Uterus (tissue), 3 donors: ENCODE measurements at regions not wholly inside any gene's neighbourhood (a gene's known extent, or its start where the extent isn't known, plus 50 kb on each side); places are given as distances from the start of the nearest gene placed in this dataset.
"Not testable (repeated sequence)": the region's sequence is repeated elsewhere in the genome, so short reads cannot be mapped to it uniquely, and the experiment has no call there.

Experiments
- DNase-seq, 2 donors: peaks; one replicate each; pipeline ENCODE4 v3.0.0-alpha.2; 2019 to 2020
- H3K27ac ChIP-seq, 2 donors: fragments of 200-600 bp; sonication (generic); 1 replicate in 1 of 2; 2 replicates in 1 of 2; pipeline ENCODE4 v1.5.1; 2016 to 2018
- H3K27me3 ChIP-seq, 2 donors: fragments of 200-600 bp; sonication (generic); one replicate each; pipeline ENCODE4 v1.5.1; 2018 to 2019; ENCODE audit warnings: control low read depth in 1 of 2
- H3K36me3 ChIP-seq, 2 donors: fragments of 200-600 bp; sonication (generic); one replicate each; pipeline ENCODE4 v1.5.1; 2019; ENCODE audit warnings: control low read depth in 1 of 2
- H3K4me1 ChIP-seq, 2 donors: fragments of 200-600 bp; sonication (generic); one replicate each; pipeline ENCODE4 v1.5.1; 2018 to 2019; ENCODE audit warnings: control low read depth in 1 of 2
- H3K4me3 ChIP-seq, 2 donors: fragments of 200-600 bp; sonication (generic); 1 replicate in 1 of 2; 2 replicates in 1 of 2; pipeline ENCODE4 v1.5.1; 2018 to 2019; ENCODE audit warnings: mild to moderate bottlenecking in 1 of 2
- H3K9me3 ChIP-seq, 2 donors: fragments of 200-600 bp; sonication (generic); one replicate each; pipeline ENCODE4 v1.5.1; 2019; ENCODE audit warnings: control low read depth in 1 of 2
- POLR2A ChIP-seq, 2 donors: fragments of 450-650 bp; IDR thresholded peaks; one replicate each; pipeline ENCODE4 v1.6.1; 2016; ENCODE audit warnings: antibody characterized with exemption in 2 of 2, mild to moderate bottlenecking in 1 of 2, moderate library complexity in 1 of 2
- intact Hi-C: fragments of 100-400 bp; cut with DNase I; formaldehyde crosslinking; loops from one replicate; pipeline ENCODE4 v1.15.1; 2023; ENCODE audit warnings: low total_unique reads
- TF ChIP-seq, protein P1 (sequence below), 4 experiments: fragments of 200-600 bp in 2 of 4; fragments of 450-650 bp in 2 of 4; sonication (generic) in 2 of 4; IDR thresholded peaks; one replicate each; pipeline ENCODE4 v1.5.1; 2016 to 2019; ENCODE audit warnings: antibody characterized with exemption in 4 of 4, mild to moderate bottlenecking in 2 of 4, moderate library complexity in 1 of 4
- donor health status: DM: yes; HTN: yes; CAD: no.

DNA sequence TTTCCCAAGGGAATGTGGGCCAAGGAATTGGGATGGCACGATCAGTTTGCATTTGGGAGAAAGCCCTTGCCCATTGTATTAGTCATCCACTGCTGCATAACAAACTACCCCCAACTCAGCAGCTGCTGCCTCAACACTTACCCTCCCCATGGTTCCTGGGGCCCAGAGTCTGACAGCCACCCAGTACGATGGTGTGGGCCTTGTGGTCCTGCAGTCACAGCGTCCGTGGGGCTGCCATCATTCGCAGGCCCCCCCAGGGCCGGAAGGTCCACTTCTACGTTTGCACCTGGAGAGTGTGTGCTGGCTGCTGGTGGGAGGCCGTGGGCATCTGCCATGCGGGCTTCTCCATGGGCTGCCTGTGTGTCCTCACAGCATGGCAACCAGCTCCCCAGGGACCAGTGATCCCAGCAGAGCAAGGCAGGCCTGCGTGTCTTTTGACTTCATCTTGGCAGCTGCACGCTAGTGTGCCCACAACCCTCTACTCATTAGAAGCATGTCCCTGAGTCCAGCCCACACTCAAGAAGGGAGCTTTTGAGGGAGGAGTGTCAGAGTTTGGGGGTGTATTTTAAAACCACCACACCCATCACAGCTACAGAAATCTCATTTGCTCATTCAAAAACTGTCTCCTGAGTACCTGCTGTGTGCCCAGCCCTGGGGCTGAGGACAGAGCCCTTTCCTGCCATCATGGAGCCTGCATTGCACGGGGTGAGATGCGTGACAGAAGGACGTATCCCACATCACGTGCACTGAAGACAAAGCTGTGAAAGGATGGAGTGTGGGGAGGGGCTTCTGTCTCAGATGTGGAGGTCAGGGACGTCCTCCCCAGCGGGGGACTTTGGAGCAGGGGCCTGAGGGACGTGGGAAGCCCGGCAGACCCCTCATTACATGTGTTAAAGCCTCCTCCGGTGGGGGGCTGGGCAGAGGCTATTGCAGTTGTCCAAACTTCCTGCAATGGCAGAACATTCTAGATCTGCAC is 185.0 kb upstream of the ZNF469 start:
- Histone ChIP-seq H3K9me3 (no peaks in the 10 kb centered on the region), H3K27me3 (no peaks in the 10 kb centered on the region), H3K27ac (no peak overlapping the region), H3K4me3 (no peak overlapping the region), H3K4me1 (no peaks in the 10 kb centered on the region), H3K36me3 (no peaks in the 10 kb centered on the region)
- DNase-seq, result no peak
- intact Hi-C loops, result loop anchor here (10.0 kb wide), 1 partner anchor 237 kb away; no protein-coding TSS in a partner anchor
- TF ChIP-seq, protein P1, sequence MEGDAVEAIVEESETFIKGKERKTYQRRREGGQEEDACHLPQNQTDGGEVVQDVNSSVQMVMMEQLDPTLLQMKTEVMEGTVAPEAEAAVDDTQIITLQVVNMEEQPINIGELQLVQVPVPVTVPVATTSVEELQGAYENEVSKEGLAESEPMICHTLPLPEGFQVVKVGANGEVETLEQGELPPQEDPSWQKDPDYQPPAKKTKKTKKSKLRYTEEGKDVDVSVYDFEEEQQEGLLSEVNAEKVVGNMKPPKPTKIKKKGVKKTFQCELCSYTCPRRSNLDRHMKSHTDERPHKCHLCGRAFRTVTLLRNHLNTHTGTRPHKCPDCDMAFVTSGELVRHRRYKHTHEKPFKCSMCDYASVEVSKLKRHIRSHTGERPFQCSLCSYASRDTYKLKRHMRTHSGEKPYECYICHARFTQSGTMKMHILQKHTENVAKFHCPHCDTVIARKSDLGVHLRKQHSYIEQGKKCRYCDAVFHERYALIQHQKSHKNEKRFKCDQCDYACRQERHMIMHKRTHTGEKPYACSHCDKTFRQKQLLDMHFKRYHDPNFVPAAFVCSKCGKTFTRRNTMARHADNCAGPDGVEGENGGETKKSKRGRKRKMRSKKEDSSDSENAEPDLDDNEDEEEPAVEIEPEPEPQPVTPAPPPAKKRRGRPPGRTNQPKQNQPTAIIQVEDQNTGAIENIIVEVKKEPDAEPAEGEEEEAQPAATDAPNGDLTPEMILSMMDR (IDR thresholded peaks at IDR 0.05), result no peak
- TF ChIP-seq POLR2A (IDR thresholded peaks at IDR 0.05), result no peak

DNA sequence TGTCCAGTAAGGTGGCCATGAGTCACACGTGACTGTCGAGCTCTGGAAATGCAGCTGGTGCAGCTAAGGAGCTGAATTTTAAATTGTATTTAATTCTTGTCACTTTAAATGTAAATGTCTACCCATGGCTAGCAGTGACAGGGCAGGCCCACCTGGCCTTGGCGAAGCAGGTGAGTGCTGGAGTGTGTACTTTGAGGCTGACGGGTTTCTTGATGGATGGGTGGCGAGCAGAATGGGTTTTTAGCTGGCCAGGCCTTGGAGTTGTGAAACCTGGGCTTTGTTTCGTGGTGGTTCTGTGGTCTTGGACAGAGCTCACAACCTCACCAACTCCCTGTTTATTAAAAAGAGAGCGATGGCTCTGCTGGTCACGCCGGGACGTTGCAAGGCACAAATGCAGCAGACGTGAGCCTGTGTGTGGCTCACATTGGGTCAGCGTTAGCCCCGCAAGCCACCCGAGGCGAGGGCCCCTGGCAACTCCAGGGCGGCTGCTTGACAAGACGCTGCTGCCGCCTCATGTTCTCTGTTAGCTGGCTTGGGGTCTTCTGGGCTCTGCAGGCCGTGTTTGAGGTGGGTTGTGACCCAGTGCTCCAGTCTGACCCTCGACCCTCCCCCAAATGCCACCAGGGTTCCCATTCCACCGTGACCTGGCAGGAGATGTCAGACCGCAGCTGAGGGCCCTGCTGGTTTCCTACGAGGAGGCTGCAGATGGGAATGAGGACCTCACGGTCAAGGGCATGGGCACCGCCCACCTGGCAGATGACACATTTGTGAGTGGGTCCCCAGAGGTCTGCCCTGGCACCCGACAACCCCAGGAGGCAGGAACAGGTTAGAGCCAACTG is 184.1 kb upstream of the ZNF469 start:
- H3K27me3 ChIP-seq, H3K27ac ChIP-seq, DNase-seq, H3K4me3 ChIP-seq, H3K9me3 ChIP-seq, H3K36me3 ChIP-seq, H3K4me1 ChIP-seq: not testable (repeated sequence)
- intact Hi-C loops, result loop anchor here (10.0 kb wide), 1 partner anchor 236 kb away; no protein-coding TSS in a partner anchor

DNA sequence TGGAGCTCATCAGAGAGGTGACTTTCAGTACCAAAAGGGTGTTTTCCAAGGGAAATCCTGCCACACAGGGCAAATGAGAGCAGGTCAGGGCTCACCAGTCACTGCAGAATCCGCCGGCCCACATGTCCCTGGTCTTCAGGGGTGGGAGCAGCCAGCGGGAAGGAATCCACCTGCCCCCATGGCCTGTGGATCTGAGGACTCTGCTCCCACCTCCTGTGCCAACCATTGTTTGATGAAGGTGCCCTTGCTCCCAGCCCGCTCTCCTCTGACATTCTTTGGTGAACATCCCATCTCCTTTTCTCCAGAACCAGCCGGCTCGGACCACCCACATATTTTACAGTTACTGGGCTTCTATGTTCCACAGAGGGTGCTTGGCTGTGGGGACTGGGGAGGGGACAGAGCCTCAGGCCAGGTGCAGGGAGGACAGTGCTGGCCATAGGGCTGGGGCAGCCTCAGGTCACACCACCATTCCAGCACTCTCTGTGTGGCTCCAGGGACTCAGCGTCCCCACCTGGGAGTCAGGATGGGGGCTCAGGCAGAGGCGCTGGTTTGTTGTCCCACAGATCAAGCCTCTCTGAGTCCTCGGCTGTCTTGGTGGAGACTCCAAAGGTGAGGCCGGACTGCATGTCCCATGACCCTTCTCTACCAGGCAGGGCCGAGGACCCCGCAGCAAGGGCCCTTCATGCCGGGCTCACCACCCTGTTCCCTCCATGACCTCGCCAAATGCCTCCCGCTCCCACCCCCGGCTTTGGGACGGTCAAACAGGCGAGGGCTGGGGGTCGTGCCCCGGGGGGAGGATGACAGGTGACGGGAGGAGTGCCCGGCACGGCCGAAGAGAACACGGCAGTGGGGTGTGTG is 183.2 kb upstream of the ZNF469 start:
- H3K27ac ChIP-seq, result peak overlapping the region in 1 of 2 donors; percentile 57
- intact Hi-C loops, result loop anchor here (10.0 kb wide), 1 partner anchor 235 kb away; no protein-coding TSS in a partner anchor
- H3K36me3 ChIP-seq, H3K4me1 ChIP-seq, H3K27me3 ChIP-seq, DNase-seq, H3K4me3 ChIP-seq, H3K9me3 ChIP-seq: not testable (repeated sequence)

DNA sequence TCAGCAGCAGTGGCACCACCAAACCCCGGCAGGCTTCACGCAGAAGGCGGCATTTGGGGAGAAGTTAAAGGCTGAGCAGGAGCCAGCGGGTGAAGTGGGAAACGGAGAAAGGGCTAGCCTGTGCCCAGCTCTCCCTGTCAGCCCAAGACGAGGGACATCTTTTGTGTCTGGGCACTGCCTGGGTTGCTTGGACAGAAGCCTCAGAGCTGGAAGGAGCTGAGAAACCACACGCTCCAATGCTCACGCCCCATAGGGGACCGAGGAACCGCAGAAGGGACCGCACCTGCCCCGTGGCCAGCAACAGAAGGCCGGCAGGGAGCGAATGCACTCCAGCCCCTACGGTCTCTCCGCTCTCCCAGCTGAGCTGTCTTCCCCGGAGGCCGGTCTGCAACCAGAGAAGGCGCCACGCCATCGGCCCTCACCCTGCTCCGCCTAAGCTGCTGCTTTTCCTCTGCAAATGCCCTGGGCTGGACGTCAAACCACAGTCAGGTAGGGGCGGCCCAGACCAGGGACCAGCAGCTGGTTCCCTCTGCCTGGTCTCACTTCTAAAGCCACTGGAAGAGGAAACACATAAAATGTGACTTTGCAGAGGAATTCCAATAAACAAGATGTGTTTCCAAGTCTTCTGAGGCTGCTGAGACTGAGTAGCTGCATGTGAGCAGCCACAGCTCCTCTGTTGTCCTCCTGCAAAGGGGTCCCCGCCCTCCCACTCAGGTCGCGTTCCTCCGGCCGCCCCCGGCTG is 182.4 kb upstream of the ZNF469 start:
- H3K27me3 ChIP-seq, H3K4me3 ChIP-seq, H3K4me1 ChIP-seq, H3K9me3 ChIP-seq, H3K36me3 ChIP-seq, intact Hi-C loops, DNase-seq: not testable (repeated sequence)
- peak overlapping the region in 1 of 2 donors; percentile 57 for H3K27ac ChIP-seq

DNA sequence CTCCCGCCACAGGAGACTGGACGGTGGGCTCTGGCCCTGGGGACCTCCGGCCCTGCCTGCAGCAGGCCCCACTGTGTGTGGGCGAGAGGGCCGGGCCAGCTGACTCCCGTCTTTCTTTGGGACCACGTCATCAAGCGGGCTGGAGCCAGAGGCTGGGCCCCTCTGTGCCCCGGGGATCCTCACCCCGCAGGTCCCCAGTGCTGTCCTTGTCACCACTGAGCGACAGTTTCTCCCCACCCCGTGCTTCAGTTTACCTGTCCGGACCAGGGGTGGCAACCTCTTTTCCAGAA is 181.9 kb upstream of the ZNF469 start:
- no peak for DNase-seq
- intact Hi-C loops, result no loop called here

DNA sequence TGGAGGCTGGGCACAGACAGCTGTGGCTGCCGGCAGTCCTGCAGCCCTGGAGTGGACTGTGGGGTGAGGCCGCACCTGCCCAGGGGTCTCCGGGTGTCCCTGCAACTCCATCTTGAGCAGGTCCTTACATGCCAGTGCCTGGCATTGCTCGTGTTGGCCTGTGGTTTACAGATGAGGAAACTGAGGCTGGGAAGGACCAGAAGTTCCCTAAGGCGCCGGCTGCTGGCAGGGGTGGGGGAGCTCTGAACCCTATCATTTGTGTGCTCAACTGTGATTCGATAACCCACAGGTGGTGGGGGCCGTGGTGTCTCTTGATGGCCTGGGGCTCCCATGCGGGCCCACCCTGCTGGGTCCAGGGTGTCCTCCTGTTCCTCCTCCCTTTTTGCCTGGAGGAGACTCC is 181.1 kb upstream of the ZNF469 start:
- H3K4me1 ChIP-seq, H3K36me3 ChIP-seq, H3K9me3 ChIP-seq, H3K4me3 ChIP-seq, H3K27ac ChIP-seq, H3K27me3 ChIP-seq, intact Hi-C loops, DNase-seq: not testable (repeated sequence)

More for the DNA sequence above, 181.9 kb upstream of the ZNF469 start:
- no peak overlapping the region for H3K4me3 ChIP-seq
- H3K36me3 ChIP-seq, result no peaks in the 10 kb centered on the region
- no peaks in the 10 kb centered on the region for H3K27me3 ChIP-seq
- TF ChIP-seq POLR2A (IDR thresholded peaks at IDR 0.05), result no peak
- TF ChIP-seq, protein P1 (IDR thresholded peaks at IDR 0.05), result no peak
- no peaks in the 10 kb centered on the region for H3K4me1 ChIP-seq
- H3K9me3 ChIP-seq, result no peaks in the 10 kb centered on the region
- H3K27ac ChIP-seq, result peak overlapping the region in 1 of 2 donors; percentile 49
